NCI-H526 treated with DMSO at 0.1 percent for 48 hours (cell line): ENCODE measurements at regions not wholly inside any gene's neighbourhood (a gene's known extent, or its start where the extent isn't known, plus 50 kb on each side); places are given as distances from the start of the nearest gene placed in this dataset.

Source experiments
- DNase-seq: peaks from one replicate; lab custom pipeline; 2025; lab: John Stamatoyannopoulos, UW

GRCh38 chr5:133829786-133830185 lies 138.6 kb downstream of the C5orf15 start:
- DNase-seq = no peak

- no peak for DNase-seq
Observed at GRCh38 chr5:133828722-133829121, 139.7 kb downstream of the C5orf15 start.

GRCh38 chr5:133827830-133828229 lies 140.6 kb downstream of the C5orf15 start:
- DNase-seq = no peak

- peak; percentile 45 for DNase-seq
Observed at GRCh38 chr5:133827011-133827410, 141.4 kb downstream of the C5orf15 start.

- no peak for DNase-seq
Observed at GRCh38 chr5:133825631-133826289, 142.7 kb downstream of the C5orf15 start.

- no peak for DNase-seq
Observed at GRCh38 chr5:133824661-133825254, 143.7 kb downstream of the C5orf15 start.

GRCh38 chr5:133821889-133822288 lies 146.5 kb downstream of the C5orf15 start:
- DNase-seq = no peak

- DNase-seq = no peak
Observed at GRCh38 chr5:133821311-133821741, 147.1 kb downstream of the C5orf15 start.

- DNase-seq = no peak
Observed at GRCh38 chr5:133820507-133820906, 147.9 kb downstream of the C5orf15 start.

GRCh38 chr5:133819977-133820471 lies 148.4 kb downstream of the C5orf15 start:
- no peak for DNase-seq

GRCh38 chr5:133818869-133819600 lies 149.4 kb downstream of the C5orf15 start:
- DNase-seq = no peak

GRCh38 chr5:133818031-133818431 lies 150.4 kb downstream of the C5orf15 start:
- no peak for DNase-seq

- DNase-seq = no peak
Observed at GRCh38 chr5:133817456-133817855, 151.0 kb downstream of the C5orf15 start.

GRCh38 chr5:133816791-133817190 lies 151.6 kb downstream of the C5orf15 start:
- no peak for DNase-seq

- DNase-seq = no peak
Observed at GRCh38 chr5:133814152-133814551, 154.3 kb downstream of the C5orf15 start.

GRCh38 chr5:133811168-133811567 lies 157.3 kb downstream of the C5orf15 start:
- DNase-seq = no peak

GRCh38 chr5:133809801-133810200 lies 158.6 kb downstream of the C5orf15 start:
- DNase-seq = no peak

GRCh38 chr5:133807348-133807747 lies 161.1 kb downstream of the C5orf15 start:
- DNase-seq = no peak

GRCh38 chr5:133806847-133807246 lies 161.6 kb downstream of the C5orf15 start:
- DNase-seq = no peak

- DNase-seq = no peak
Observed at GRCh38 chr5:133801955-133802751, 166.3 kb downstream of the C5orf15 start.

GRCh38 chr5:133801431-133801830 lies 167.0 kb downstream of the C5orf15 start:
- DNase-seq = no peak

- no peak for DNase-seq
Observed at GRCh38 chr5:133799571-133800237, 168.7 kb downstream of the C5orf15 start.
